GM23338 (cell line): ENCODE measurements at regions not wholly inside any gene's neighbourhood (a gene's known extent, or its start where the extent isn't known, plus 50 kb on each side); places are given as distances from the start of the nearest gene placed in this dataset. TPM values are rescaled to one million over a fixed set of nuclear protein-coding genes. Genes with fewer than 3 reads are reported as not detected.

ENCODE experiments used
- ETS1 ChIP-seq: IDR thresholded peaks from 2 replicates; pipeline ENCODE4 v1.6.1; 2016; ENCODE audit warnings: antibody characterized with exemption
- EZH2phosphoT487 ChIP-seq: fragments of 200-600 bp; sonication (generic); IDR thresholded peaks from one replicate; pipeline ENCODE4 v1.8.1; 2018; ENCODE audit warnings: antibody characterized with exemption; ENCODE audit not compliant: unreplicated experiment
- ZNF331 ChIP-seq: fragments of 250-450 bp; sonication (Bioruptor Pico); IDR thresholded peaks from 2 replicates; pipeline ENCODE4 v1.5.0; 2020; ENCODE audit warnings: low read depth, mild to moderate bottlenecking, moderate library complexity
- small RNA-seq: library from RNA; depleted of rRNA; stranded (forward); fragments of <200 nt; gene quantifications from one replicate; pipeline ENCODE3, GENCODE V24; 2014; ENCODE audit warnings: low replicate concordance
- TF ChIP-seq, protein P1 (sequence below), 2 experiments: fragments of 200-600 bp in 1 of 2; sonication (generic) in 1 of 2; conservative IDR thresholded peaks; 2 replicates each; pipeline versions ENCODE4 v1.5.1 to v1.6.1; 2016 to 2017; ENCODE audit warnings: antibody characterized with exemption in 2 of 2, low read depth in 2 of 2, mild to moderate bottlenecking in 2 of 2, moderate library complexity in 1 of 2

GRCh38 chr2:152284398-152284797 lies 50.6 kb upstream of the FMNL2 start (continued):
- TF ChIP-seq, protein P1, sequence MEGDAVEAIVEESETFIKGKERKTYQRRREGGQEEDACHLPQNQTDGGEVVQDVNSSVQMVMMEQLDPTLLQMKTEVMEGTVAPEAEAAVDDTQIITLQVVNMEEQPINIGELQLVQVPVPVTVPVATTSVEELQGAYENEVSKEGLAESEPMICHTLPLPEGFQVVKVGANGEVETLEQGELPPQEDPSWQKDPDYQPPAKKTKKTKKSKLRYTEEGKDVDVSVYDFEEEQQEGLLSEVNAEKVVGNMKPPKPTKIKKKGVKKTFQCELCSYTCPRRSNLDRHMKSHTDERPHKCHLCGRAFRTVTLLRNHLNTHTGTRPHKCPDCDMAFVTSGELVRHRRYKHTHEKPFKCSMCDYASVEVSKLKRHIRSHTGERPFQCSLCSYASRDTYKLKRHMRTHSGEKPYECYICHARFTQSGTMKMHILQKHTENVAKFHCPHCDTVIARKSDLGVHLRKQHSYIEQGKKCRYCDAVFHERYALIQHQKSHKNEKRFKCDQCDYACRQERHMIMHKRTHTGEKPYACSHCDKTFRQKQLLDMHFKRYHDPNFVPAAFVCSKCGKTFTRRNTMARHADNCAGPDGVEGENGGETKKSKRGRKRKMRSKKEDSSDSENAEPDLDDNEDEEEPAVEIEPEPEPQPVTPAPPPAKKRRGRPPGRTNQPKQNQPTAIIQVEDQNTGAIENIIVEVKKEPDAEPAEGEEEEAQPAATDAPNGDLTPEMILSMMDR (conservative IDR thresholded peaks at IDR 0.05; ENCODE audit: low read depth in 2 of 2): no peak
- TF ChIP-seq ZNF331 (no peak), EZH2phosphoT487 (no peak), ETS1 (no peak)

Small RNA genes in the stretch of these regions (small RNA-seq; reads per million reads assigned to genes)
- not detected for gene RF00019
